ENCODE measurements at regions not wholly inside any gene's neighbourhood (a gene's known extent, or its start where the extent isn't known, plus 50 kb on each side); places are given as distances from the start of the nearest gene placed in this dataset.
"Not testable (repeated sequence)": the region's sequence is repeated elsewhere in the genome, so short reads cannot be mapped to it uniquely, and the experiment has no call there.

GRCh38 chr10:113470372-113471240, 82.2 kb upstream of the HABP2 start:
- DNase-seq (ENCODE audit: low spot score), result no peak

GRCh38 chr10:113471241-113471996, 81.4 kb upstream of the HABP2 start:
- DNase-seq (ENCODE audit: low spot score), result no peak

- no peak for DNase-seq (ENCODE audit: low spot score)
These were observed 79.8 kb upstream of the HABP2 start for GRCh38 chr10:113473011-113473410.

- no peak for DNase-seq (ENCODE audit: low spot score)
These were observed 79.0 kb upstream of the HABP2 start for GRCh38 chr10:113473851-113474250.

- DNase-seq (ENCODE audit: low spot score), result no peak
These were observed 78.1 kb upstream of the HABP2 start for GRCh38 chr10:113474752-113475151.

- DNase-seq (ENCODE audit: low spot score), result no peak
These were observed 77.5 kb upstream of the HABP2 start for GRCh38 chr10:113475381-113475807.

GRCh38 chr10:113476191-113476590, 76.7 kb upstream of the HABP2 start:
- DNase-seq (ENCODE audit: low spot score), result no peak

GRCh38 chr10:113476673-113477072, 76.2 kb upstream of the HABP2 start:
- DNase-seq (ENCODE audit: low spot score), result no peak

GRCh38 chr10:113477451-113477850, 75.4 kb upstream of the HABP2 start:
- DNase-seq (ENCODE audit: low spot score), result no peak

- no peak for DNase-seq (ENCODE audit: low spot score)
These were observed 73.3 kb upstream of the HABP2 start for GRCh38 chr10:113479346-113480080.

GRCh38 chr10:113480081-113480360, 72.8 kb upstream of the HABP2 start:
- DNase-seq (ENCODE audit: low spot score), result no peak

GRCh38 chr10:113480851-113481502, 71.9 kb upstream of the HABP2 start:
- no peak for DNase-seq (ENCODE audit: low spot score)

GRCh38 chr10:113484487-113484886, 68.4 kb upstream of the HABP2 start:
- DNase-seq (ENCODE audit: low spot score), result no peak

- DNase-seq (ENCODE audit: low spot score), result no peak
These were observed 67.1 kb upstream of the HABP2 start for GRCh38 chr10:113485736-113486135.

GRCh38 chr10:113486531-113486930, 66.3 kb upstream of the HABP2 start:
- no peak for DNase-seq (ENCODE audit: low spot score)

GRCh38 chr10:113487154-113487553, 65.7 kb upstream of the HABP2 start:
- no peak for DNase-seq (ENCODE audit: low spot score)

- no peak for DNase-seq (ENCODE audit: low spot score)
These were observed 64.7 kb upstream of the HABP2 start for GRCh38 chr10:113488186-113488585.

- DNase-seq (ENCODE audit: low spot score), result not testable (repeated sequence)
These were observed 63.3 kb upstream of the HABP2 start for GRCh38 chr10:113489522-113489921.

GRCh38 chr10:113491967-113492565, 60.8 kb upstream of the HABP2 start:
- no peak for DNase-seq (ENCODE audit: low spot score)

- DNase-seq (ENCODE audit: low spot score), result peak; percentile 5
These were observed 59.7 kb upstream of the HABP2 start for GRCh38 chr10:113493195-113493594.

- no peak for DNase-seq (ENCODE audit: low spot score)
These were observed 59.0 kb upstream of the HABP2 start for GRCh38 chr10:113493882-113494301.

- no peak for DNase-seq (ENCODE audit: low spot score)
These were observed 58.1 kb upstream of the HABP2 start for GRCh38 chr10:113494761-113495160.
